Fibroblast of gingiva (primary cell): ENCODE measurements at regions not wholly inside any gene's neighbourhood (a gene's known extent, or its start where the extent isn't known, plus 50 kb on each side); places are given as distances from the start of the nearest gene placed in this dataset.
A peak's percentile ranks its signal among the peaks of the same experiment; 100 is the strongest.

Experiments used
- DNase-seq: peaks from one replicate; pipeline ENCODE4 v3.0.0-alpha.2; 2011; ENCODE audit warnings: low read depth

GRCh38 chr7:27299861-27300260 is 57.3 kb downstream of the EVX1 start:
- no peak for DNase-seq

DNA sequence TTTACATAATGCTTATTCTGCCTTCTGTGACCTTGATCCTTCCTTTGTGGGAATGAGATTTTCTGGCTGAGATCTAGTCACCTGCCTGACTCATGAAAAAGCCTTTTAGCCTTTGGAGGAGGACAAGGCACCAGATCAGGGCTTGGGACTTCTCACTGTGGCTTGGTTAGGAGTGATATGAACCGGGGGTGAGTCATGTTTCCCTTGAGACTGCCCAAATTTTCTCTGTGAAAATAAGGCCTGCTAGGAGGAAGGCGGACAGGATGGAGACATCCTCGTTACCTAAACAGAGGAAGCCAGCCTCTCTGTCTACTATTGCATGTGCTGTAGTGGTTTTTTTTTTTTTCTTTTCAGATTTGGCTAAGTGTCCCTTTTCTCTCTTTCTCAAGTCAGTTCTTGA is 57.8 kb downstream of the EVX1 start:
- no peak for DNase-seq

DNA sequence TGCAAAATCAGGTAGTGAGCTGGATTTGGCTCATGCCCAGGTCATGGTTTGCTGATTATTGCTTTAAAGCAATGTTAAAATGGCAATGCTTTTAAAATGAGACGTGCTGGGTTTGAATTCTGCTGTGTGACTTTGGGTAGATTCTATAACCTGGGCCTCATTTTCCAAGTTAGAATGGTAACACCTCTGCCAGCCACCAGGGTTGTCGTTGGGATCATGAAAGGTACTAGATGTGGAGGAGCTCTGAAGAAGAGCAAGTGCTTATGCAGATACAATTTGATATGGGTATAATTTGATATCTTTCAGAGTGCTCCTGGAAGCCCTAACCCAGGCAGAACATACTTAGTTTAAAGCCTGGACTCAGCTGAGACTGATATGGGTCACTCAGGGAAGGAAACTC is 60.0 kb downstream of the EVX1 start:
- DNase-seq = no peak

DNA sequence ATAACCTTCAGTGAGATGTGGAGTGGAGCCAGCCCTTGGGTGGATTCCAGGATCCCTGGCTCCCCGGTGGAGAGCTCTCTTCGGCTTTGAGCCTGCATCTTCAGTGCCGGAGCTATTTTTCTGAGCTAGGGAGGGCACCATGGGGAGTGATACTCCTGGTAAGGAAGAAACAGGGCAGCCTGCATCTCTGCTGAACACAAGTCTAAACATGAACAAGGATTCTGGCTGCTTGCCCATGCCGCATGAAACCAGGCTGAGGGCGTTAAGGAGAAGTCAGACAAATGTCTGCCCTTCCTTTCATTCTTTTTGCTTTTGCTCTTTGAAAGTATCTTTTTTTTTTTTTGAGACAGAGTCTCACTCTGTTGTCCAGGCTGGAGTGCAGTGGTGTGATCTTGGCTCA is 60.4 kb downstream of the EVX1 start:
- peak; percentile 7 for DNase-seq

DNA sequence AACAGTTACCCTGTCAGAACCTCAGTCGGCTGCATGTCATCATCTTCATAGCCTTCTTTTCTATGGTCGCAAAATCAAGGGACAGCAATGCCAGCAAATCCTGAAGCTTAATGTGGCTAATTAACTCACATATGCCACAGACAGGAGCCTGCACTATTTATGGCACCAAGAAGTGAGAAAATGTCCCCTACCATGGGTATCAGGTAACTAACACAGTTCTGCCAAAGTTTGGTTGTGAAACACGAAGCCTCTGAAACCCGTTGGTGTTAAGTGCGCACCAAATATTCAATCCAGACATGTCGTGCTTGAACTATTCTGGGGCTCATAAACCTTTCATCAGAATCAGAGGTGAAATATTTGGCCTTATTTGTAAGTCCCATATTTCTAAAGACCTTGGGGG is 63.3 kb downstream of the EVX1 start:
- DNase-seq = no peak

DNA sequence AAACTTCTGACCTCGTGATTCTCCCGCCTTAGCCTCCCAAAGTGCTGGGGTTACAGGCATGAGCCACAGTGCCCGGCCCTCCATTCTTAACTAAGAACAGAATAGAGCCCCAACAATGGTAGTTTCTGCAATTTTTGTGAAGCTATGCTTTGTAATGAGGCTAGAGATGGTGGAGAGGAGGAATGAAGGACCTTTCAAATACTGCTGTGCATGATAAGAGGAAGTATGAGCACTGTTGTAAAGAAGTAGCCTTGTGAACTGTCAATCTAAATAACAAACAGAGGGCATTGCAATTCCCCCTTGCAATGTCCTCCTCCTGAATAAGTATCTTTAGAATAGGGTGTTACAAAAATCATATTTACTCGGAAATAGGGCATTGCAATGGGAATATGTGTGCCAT is 70.2 kb downstream of the EVX1 start:
- DNase-seq = no peak

- no peak for DNase-seq
These were observed 71.5 kb downstream of the EVX1 start for GRCh38 chr7:27314111-27314510.

DNA sequence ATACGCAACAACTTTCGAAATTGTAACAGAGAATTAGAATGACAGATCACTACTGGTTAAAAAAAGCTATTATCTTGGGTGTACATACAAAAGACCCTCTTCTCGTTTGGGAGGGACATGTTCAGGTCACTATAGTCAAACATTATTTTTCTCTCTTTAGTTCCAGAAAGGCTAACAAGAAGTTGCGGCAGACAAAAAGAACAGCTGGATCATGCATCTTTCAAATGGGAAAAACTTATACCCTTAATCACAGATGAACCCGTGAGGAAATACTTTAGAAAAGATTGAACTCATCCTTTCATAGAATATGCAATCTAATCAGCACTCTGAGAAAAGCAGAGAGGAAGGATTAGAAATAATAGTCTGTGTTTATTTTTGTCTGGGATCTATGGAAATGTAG is 72.5 kb downstream of the EVX1 start:
- DNase-seq = no peak

DNA sequence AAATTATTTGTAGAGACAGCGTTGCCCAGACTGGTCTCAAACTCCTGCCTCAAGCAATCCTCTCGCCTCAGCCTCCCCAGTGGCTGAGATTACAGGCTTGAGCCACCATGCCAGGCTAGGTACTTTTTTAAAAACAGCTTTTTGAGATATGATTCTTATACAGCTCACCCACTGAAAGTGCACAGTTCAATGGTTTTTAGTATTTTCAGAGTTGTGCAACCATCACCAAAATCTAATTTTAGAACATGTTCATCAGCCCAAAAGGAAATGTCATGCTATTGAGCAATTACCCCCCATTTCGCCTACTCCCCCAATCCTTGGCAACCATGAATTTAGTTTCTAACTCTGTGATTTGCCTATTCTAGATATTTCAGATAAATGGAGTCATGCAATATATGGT is 73.7 kb downstream of the EVX1 start:
- peak; percentile 34 for DNase-seq

DNA sequence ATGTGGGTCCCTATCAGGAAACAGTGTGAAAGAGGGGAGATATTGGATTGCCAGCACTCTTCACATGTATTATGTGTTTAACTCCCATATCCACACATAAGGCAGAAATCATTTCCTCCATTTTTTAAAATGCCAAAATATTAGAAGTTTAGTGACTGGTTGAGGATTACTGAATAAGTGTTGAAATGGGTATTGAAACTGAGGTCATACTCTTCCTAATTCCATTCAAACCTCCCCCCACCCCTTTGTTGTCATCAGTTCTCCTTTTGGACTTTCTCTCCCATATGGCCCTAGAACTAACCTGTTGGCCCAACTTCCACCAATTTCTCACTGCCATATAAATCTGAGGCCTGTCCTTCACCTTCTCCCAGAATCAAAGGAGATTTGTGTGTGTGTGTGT is 81.6 kb downstream of the EVX1 start:
- no peak for DNase-seq

DNA sequence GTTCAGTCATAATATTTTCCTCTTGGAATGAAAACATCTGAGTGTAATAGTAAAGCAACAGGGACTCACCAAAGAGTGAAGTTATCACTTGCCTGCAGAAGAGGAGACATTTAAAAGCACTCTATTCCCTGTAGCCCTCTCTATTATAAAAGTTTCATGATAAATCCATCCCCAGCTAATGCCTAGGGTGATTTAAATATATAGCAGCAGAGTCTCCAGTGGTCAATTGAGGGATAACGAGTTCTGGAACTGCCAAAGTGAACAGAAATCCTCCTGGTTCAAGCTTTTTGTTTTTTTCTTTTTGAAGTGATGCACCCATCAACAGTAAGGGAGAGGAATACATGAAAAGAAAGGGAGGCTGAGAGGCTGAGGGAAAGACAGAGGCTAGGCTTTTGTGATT is 87.3 kb downstream of the EVX1 start:
- no peak for DNase-seq

GRCh38 chr7:27339478-27339877 is 96.9 kb downstream of the EVX1 start:
- DNase-seq = no peak

DNA sequence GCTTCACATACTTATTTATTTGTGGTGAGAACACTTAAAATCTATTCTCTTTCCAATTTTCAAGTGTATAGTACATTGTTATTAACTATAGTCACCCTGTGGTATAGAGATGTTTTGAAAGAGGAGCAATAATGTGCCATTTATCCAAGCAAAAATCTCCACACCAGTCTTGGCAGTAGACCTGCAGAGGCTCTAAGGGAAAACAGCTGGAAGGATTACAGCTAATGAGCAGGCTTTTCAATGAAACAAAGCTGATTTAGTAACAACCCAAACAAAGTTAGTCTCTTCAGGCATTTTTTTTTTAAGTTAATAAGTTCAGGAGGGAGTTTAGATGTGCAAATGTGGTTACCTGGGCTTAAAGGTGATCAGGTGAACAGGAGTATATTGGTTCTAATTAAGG is 101.9 kb downstream of the EVX1 start:
- DNase-seq = peak; percentile 28

DNA sequence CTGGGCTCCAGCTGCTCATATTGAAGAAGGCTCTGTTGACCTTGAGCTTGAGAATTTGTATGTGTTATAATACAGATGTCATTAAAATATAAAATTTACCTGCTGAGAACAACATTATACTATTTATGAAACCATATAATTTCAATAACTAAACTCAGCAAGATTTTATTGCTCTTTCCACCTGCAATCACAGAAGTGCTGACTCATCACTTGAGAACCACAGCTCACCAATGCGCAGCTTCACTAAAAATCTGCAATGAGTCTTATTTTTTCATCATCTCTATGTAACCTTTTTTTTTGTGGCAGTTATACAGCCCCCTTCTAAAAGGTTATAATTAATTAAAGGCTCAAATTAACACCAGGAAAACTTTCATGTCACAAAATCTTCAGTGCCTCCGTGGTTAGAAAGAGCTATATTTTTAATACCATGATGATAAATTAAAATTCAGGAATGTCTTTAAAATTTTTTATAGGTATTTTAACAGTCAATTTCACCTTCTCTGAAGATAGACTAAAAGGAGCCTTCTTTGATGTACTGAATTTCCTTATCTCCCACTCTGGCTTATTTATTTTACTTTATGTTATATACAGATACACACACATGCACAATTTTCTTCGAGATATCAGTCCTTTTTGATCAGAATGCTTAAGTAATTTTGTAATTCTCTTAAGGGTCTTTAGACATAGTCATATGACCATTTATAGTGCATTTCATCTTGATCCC is 102.7 kb downstream of the EVX1 start:
- DNase-seq = no peak

DNA sequence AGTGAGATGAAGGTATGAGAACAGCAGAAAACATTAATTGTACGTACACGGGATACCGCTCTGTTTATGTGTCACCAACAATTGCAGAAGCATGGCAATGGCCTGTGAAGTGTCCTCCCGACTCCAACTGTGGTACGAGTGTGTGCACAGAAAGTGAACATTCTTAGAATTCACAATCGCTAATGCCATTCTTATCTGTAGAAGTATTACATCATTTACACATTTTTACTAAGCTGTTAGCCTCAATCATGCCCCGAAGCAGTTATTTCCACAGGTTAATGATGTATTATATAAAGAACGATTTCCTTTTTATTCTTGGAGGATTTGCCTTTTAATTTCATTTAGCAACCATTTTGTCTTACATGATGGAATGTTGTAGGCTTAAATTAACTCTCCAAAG is 103.4 kb downstream of the EVX1 start:
- DNase-seq = no peak

DNA sequence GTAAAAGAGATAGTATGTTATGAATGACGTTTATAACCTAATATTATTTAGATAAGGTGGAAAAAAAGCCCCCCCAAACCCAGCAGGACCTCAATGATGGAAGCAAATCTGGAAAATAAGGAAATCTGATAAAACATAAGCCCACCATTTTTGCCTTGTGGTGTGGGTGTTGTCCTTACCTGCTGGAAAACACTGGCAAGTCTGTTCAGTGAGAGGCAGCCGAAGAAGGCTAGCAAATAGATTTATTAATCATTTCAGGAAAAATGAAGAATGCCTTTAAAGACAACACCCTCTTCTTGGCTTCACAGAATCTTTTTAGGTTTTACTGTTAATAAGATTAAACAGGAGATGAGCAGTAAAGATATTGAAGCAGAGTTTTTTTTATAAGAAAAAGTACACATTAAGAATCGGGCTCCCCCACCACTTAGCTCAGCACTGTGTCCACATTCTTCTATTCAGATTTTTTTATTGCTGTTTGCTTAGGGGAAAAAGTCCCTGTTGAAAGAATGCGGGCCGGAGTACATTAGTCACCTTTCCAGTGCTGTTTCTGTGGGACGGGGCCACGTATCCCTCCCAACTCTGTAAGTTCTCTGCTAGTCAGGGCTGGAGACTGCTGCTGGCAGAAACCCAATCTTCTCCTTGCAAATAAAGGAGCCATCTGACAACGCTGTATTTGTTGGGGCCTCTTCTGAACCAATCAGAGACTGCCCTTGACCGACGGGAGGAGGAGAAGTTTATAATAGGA is 104.1 kb downstream of the EVX1 start:
- DNase-seq = no peak

DNA sequence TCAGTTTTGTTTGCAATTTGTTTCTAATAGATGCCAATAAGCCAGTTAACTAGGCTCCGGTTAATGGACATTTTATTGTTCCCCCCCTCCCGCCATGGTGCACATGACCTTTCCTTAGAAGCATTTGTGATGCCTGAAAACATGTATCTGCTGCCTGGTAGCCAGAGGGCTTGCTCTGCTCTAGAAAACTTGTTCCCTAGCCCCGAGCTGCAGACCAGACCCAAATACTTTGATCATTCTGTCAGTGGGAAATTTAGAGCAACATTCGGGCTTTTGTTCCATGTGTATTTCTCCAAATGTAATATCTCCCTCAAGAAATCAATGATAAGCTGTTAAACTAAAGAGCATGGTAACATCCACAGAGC is 104.7 kb downstream of the EVX1 start:
- DNase-seq = no peak

DNA sequence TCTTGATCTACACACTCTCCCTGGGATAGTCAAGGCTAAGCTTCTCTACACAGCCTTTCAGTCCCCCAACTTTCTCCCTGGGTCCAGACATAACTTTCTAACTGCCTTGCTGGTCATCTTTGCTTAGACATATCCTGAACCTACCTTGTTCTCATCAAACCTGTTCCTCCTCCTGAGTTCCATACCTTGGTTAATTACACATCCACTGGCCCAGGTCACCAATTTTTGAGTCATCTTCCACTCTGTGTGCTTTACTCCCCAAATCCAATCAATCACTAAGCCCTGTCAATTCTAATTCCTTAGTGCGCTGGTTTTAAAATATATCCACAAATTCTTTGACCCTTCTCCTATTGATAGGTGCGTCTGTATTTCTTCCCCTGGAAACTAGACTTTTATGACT is 107.0 kb downstream of the EVX1 start:
- DNase-seq = no peak

- DNase-seq = no peak
These were observed 108.5 kb downstream of the EVX1 start for GRCh38 chr7:27351137-27351536.

GRCh38 chr7:27351786-27352185 is 109.2 kb downstream of the EVX1 start:
- DNase-seq = no peak

- DNase-seq = no peak
These were observed 116.9 kb downstream of the EVX1 start for GRCh38 chr7:27359181-27360125.

DNA sequence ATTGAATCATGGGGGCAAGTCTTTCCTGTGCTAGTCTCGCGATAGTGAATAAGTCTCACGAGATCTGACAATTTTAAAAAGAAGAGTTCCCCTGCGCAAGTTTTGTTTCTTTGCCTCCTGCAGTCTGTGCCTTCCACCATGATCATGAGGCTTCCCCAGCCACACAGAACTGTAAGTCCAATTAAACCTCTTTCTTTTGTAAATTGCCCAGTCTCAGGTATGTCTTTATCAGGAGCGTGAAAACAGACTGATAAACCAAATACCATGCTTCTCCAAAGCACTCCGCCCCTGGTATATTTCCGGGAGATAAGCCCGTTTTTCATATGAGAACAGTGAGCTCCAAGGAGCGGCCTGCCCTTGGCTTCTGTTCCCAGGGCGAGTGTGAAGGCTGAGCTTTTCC is 118.9 kb downstream of the EVX1 start:
- no peak for DNase-seq

- DNase-seq = no peak
These were observed 119.4 kb downstream of the EVX1 start for GRCh38 chr7:27362026-27362425.
